ENCODE measurements at regions not wholly inside any gene's neighbourhood (a gene's known extent, or its start where the extent isn't known, plus 50 kb on each side); places are given as distances from the start of the nearest gene placed in this dataset.
"Not testable (repeated sequence)": the region's sequence is repeated elsewhere in the genome, so short reads cannot be mapped to it uniquely, and the experiment has no call there.

DNA sequence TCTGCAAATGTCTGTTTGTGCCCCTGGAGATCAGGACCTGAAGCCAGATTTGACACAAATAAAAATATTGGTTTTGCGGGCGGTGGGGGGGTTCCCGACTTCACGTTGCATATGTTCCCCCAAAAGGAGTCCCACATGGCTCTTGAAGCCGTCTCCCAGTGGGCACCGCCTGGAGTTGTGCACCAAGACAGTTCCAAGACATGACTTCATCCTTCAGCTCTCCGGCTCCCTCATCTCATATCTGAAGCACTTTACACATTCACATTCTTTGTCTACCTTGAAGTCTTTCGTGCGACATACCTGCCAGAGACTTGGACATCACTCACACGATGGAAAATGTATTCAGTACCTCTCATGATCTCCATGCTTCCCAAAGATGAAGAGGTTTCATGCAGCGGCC lies 362.8 kb upstream of the FOXK1 start:
- no peak for DNase-seq

GRCh38 chr7:4325732-4326131 lies 356.4 kb upstream of the FOXK1 start:
- DNase-seq: no peak

GRCh38 chr7:4331711-4332110 lies 350.4 kb upstream of the FOXK1 start:
- DNase-seq: no peak

DNA sequence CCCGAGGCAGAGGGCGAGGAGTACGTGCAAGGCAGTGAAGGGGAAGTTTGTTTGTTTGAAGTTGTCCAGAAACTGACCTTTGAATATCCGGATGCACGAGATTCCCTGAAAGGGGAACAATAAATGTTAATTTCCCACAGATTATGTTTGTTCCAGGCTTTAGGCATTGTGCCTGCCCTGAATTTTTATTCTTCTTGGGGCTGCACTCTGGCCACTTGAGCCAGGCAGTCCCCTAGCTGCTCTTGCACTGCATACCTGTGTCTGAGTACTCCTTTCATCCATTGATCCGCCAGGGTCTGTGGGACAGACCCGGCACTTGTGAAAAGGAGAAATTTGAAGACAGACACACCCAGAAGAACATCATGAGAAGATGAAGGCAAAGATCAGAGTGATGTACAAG lies 343.5 kb upstream of the FOXK1 start:
- no peak for DNase-seq

GRCh38 chr7:4343272-4344247 lies 338.5 kb upstream of the FOXK1 start:
- no peak for DNase-seq

- DNase-seq: no peak
These were observed 337.1 kb upstream of the FOXK1 start for GRCh38 chr7:4345004-4345403.

DNA sequence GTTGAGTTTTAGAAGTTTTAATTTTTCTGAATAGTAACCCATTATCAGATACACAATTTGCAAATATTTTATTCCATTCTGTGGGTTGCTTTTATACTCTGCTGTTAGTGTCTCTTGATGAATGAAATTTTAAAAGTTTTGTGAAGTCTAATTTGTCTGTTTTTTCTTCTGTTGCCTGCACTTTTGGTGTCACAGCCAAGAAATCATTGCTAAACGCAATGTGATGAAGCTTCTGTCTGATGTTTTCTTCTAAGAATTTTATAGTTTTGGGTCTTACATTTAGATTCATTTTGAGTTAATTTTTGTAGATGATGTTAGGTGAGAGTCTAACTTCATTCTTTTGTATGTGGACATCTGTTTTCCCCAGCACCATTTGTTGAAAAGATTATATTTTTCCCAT lies 330.0 kb upstream of the FOXK1 start:
- DNase-seq: no peak

- no peak for DNase-seq
These were observed 320.3 kb upstream of the FOXK1 start for GRCh38 chr7:4361774-4362173.

DNA sequence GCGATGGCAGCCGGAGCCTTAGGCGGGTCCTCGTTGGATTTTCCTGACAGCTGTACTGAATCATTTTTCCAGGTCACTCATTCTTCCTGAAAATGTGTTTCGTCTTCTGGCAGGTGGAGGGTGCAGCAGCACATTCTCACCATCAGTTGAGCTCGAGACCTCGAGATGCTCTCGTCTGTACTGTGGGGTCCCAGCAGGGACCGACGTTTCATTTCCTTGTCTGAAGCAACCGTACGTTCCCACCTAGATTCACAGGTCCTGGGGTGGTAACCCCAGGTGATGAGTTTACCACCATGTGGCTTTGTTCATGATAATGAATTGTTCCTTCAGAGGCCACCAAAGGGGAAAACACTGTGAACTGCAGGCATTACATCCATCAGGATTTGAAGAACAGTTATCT lies 298.5 kb upstream of the FOXK1 start:
- DNase-seq: no peak

- DNase-seq: no peak
These were observed 295.9 kb upstream of the FOXK1 start for GRCh38 chr7:4386190-4386589.

GRCh38 chr7:4391103-4391502 lies 291.0 kb upstream of the FOXK1 start:
- not testable (repeated sequence) for DNase-seq

GRCh38 chr7:4394736-4395135 lies 287.4 kb upstream of the FOXK1 start:
- DNase-seq: no peak

DNA sequence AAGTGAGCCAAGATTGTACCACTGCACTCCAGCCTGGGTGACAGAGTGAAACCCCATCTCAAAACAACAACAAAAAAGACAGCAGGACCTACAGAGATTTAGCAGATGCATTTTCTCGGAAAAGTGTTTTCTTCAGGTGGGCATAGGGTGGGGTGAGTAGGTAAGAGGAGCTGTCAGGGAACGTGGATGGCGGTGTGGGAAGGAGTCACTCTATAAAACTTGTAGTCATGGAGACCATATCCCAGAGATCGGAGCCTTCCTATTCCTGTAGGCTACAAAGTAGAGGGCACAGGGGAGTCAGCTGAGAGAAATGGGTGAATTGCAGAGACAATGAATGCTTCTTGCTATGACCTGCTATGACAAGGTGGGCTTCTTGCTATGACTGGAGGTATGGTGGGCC lies 283.0 kb upstream of the FOXK1 start:
- DNase-seq: no peak

GRCh38 chr7:4399596-4399995 lies 282.5 kb upstream of the FOXK1 start:
- no peak for DNase-seq

GRCh38 chr7:4406288-4407058 lies 275.6 kb upstream of the FOXK1 start:
- no peak for DNase-seq

DNA sequence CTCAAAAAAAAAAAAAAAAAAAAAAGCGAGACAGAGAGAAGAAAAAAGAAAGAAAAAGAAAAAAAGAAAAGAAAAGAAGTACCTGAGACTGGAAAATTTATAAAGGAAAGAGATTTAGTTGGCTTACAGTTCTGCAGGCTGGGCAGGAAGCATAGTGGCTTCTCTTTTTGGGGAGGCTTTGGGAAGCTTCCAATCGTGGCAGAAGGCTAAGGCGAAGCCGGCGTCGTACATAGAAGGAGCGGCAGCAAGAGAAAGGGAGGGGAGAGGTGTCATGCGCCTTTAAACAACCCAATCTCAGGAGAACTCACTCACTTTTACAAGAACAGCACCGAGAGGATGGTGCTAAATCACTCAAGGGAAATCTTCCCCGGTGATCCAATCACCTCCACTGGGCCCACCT lies 272.1 kb upstream of the FOXK1 start:
- DNase-seq: no peak

- no peak for DNase-seq
These were observed 265.6 kb upstream of the FOXK1 start for GRCh38 chr7:4416396-4417056.

DNA sequence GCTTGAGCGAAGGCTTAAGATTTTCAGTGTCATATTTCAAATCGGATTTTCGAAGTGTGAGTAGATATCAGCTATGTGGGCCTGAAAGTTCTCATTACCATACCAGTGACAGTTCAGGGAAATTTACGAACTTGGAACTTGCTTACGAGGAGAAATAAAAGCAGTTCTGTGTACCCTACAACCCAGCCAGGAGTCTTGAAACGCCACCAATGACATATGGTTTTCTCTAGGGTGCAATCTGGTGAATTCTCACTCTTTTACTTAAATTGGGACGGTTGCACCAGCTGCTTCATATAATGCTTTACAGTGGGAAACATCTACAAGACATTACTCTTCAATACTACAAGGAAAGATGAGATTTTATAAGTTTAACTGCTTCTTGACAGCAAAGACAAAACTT lies 253.6 kb upstream of the FOXK1 start:
- DNase-seq: no peak

GRCh38 chr7:4430227-4430626 lies 251.9 kb upstream of the FOXK1 start:
- DNase-seq: no peak

- no peak for DNase-seq
These were observed 247.8 kb upstream of the FOXK1 start for GRCh38 chr7:4434306-4434705.

GRCh38 chr7:4436361-4436895 lies 245.7 kb upstream of the FOXK1 start:
- DNase-seq: no peak

DNA sequence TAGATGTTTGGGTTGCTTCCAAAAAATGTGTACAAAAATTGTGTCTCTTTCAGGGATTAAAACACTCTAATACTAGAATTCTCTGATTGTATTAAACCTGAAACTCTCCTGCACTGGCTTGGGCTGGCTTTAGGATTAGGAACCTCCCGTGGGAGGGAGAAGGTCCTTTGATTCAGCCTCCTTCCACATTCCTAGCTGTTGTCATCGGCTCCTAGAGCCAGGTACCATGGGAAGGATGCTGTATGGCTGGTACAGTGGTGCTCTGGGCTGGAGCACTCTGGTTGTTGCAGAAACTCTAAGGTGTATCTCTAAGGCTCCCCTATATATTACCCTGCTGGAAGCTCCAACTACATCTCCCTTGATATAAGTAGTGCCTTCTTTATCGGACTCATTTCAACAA lies 245.2 kb upstream of the FOXK1 start:
- DNase-seq: no peak

- DNase-seq: no peak
These were observed 244.2 kb upstream of the FOXK1 start for GRCh38 chr7:4437916-4438315.

All from CD4-positive, alpha-beta T cell treated with Interleukin-10 for 1 hour (primary cell).